ENCODE measurements at regions not wholly inside any gene's neighbourhood (a gene's known extent, or its start where the extent isn't known, plus 50 kb on each side); places are given as distances from the start of the nearest gene placed in this dataset.

GRCh38 chr10:121092720-121093095 is 241.5 kb downstream of the WDR11 start:
- no peaks in the 10 kb centered on the region for H3F3A ChIP-seq (replicated peaks; ENCODE audit: insufficient read depth)
- H4K20me1 ChIP-seq (ENCODE audit: insufficient read depth): no peaks in the 10 kb centered on the region
- H3K4me3 ChIP-seq (ENCODE audit: low read depth in 2 of 2, low read length in 1 of 2): no peak overlapping the region
- no peak overlapping the region for H3K9ac ChIP-seq
- WGBS (ENCODE audit: low lambda C conversion rate): 38% methylated on average over 1 of the region's 1 CpG
- ChIA-PET POLR2A (no interaction called here), CTCF (no interaction called here)
- no peaks in the 10 kb centered on the region for H3K9me3 ChIP-seq
- H3K36me3 ChIP-seq (replicated peaks in 1 of 2; ENCODE audit: control insufficient read depth in 1 of 2, insufficient read depth in 2 of 2, low read length in 1 of 2): no peaks in the 10 kb centered on the region
- no peak overlapping the region for H2AFZ ChIP-seq (ENCODE audit: low read depth)
- H3K27ac ChIP-seq (ENCODE audit: low read depth in 2 of 2, low read length in 1 of 2): no peak overlapping the region
- peaks cover 0 to 9% of the 10 kb centered on the region in 2 experiments; a peak in 1 of 4 replicates for H3K4me1 ChIP-seq (ENCODE audit: control insufficient read depth in 1 of 2, insufficient read depth in 2 of 2, low read depth in 1 of 2, low read length in 1 of 2)
- no peak for DNase-seq
- no peaks in the 10 kb centered on the region for H3K27me3 ChIP-seq (ENCODE audit: insufficient read depth)
- TF ChIP-seq GATA2 (CRISPR knock-in tag; IDR thresholded peaks at IDR 0.05) (no peak), EZH2phosphoT487 (IDR thresholded peaks at IDR 0.05; ENCODE audit: borderline replicate concordance, low read depth) (no peak), SMC3 (IDR thresholded peaks at IDR 0.05; ENCODE audit: low read depth, low read length) (no peak), USF1 (IDR thresholded peaks at IDR 0.05; ENCODE audit: borderline replicate concordance, low read depth) (no peak)
- no peak overlapping the region for H3K4me2 ChIP-seq
- H3K79me2 ChIP-seq (ENCODE audit: insufficient read depth): no peaks in the 10 kb centered on the region
- H3K9me2 ChIP-seq: no peaks in the 10 kb centered on the region

GRCh38 chr10:121096617-121097431 is 245.7 kb downstream of the WDR11 start:
- Histone ChIP-seq H3K27ac (ENCODE audit: low read depth in 2 of 2, low read length in 1 of 2) (no peak overlapping the region), H3K9me3 (no peaks in the 10 kb centered on the region), H3K27me3 (ENCODE audit: insufficient read depth) (no peaks in the 10 kb centered on the region), H3K9ac (no peak overlapping the region), H3K36me3 (replicated peaks in 1 of 2; ENCODE audit: control insufficient read depth in 1 of 2, insufficient read depth in 2 of 2, low read length in 1 of 2) (no peaks in the 10 kb centered on the region), H2AFZ (ENCODE audit: low read depth) (no peak overlapping the region), H4K20me1 (ENCODE audit: insufficient read depth) (no peaks in the 10 kb centered on the region), H3K4me2 (no peak overlapping the region), H3K4me1 (ENCODE audit: control insufficient read depth in 1 of 2, insufficient read depth in 2 of 2, low read depth in 1 of 2, low read length in 1 of 2) (no peaks in the 10 kb centered on the region), H3K4me3 (ENCODE audit: low read depth in 2 of 2, low read length in 1 of 2) (no peak overlapping the region), H3F3A (replicated peaks; ENCODE audit: insufficient read depth) (no peaks in the 10 kb centered on the region), H3K79me2 (ENCODE audit: insufficient read depth) (no peaks in the 10 kb centered on the region), H3K9me2 (no peaks in the 10 kb centered on the region)
- no peak for DNase-seq
- ChIA-PET POLR2A (no interaction called here), CTCF (interaction anchor here (1.0 to 1.1 kb wide), 2 partner anchors 502 to 511 kb away, joined by 3 read pairs; partner anchors contain the start of gene FGFR2)
- 23% methylated on average over 8 of the region's 8 CpGs for WGBS (ENCODE audit: low lambda C conversion rate)
- TF ChIP-seq USF1 (IDR thresholded peaks at IDR 0.05; ENCODE audit: borderline replicate concordance, low read depth) (no peak), FOSL2 (IDR thresholded peaks at IDR 0.05; ENCODE audit: borderline replicate concordance, low read depth) (no peak), SMC3 (IDR thresholded peaks at IDR 0.05; ENCODE audit: low read depth, low read length) (no peak), GATA2 (CRISPR knock-in tag; IDR thresholded peaks at IDR 0.05) (no peak), PBX3 (IDR thresholded peaks at IDR 0.05) (no peak), RCOR1 (IDR thresholded peaks at IDR 0.05; ENCODE audit: low read length) (no peak), TEAD4 (IDR thresholded peaks at IDR 0.05; ENCODE audit: borderline replicate concordance, insufficient read depth) (no peak)

Data from SK-N-SH (cell line).